Thyroid gland (tissue), 4 donors: ENCODE measurements at regions not wholly inside any gene's neighbourhood (a gene's known extent, or its start where the extent isn't known, plus 50 kb on each side); places are given as distances from the start of the nearest gene placed in this dataset.

Source experiments
- POLR2A ChIP-seq, 2 donors: fragments of 450-650 bp; IDR thresholded peaks; one replicate each; pipeline ENCODE4 v1.6.1; 2017; ENCODE audit warnings: antibody characterized with exemption in 2 of 2, mild to moderate bottlenecking in 2 of 2, moderate library complexity in 1 of 2
- TF ChIP-seq, protein P1 (sequence below), 6 experiments: fragments of 200-600 bp in 3 of 6; fragments of 450-650 bp in 3 of 6; sonication (generic) in 3 of 6; IDR thresholded peaks; one replicate each; pipeline ENCODE4 v1.5.1; 2016 to 2019; ENCODE audit warnings: antibody characterized with exemption in 6 of 6, mild to moderate bottlenecking in 2 of 6, inconsistent platforms in 1 of 6, moderate library complexity in 1 of 6

DNA sequence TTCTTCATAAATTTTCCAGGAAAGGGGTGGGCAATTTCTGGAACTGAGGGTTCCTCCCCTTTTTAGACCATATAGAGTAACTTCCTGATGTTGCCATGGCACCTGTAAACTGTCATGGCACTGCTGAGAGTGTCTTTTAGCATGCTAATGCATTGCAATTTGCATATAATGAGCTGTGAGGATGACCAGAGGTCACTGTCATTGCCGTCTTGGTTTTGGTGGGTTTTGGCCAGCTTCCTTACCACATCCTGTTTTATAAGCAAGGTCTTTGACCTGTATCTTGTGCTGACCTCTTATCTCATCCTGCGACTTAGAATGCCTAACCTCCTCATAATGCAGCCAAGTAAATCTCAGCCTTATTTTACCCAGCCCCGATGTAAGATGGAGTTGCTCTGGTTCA is 577.8 kb downstream of the NLGN4X start:
- TF ChIP-seq, protein P1, sequence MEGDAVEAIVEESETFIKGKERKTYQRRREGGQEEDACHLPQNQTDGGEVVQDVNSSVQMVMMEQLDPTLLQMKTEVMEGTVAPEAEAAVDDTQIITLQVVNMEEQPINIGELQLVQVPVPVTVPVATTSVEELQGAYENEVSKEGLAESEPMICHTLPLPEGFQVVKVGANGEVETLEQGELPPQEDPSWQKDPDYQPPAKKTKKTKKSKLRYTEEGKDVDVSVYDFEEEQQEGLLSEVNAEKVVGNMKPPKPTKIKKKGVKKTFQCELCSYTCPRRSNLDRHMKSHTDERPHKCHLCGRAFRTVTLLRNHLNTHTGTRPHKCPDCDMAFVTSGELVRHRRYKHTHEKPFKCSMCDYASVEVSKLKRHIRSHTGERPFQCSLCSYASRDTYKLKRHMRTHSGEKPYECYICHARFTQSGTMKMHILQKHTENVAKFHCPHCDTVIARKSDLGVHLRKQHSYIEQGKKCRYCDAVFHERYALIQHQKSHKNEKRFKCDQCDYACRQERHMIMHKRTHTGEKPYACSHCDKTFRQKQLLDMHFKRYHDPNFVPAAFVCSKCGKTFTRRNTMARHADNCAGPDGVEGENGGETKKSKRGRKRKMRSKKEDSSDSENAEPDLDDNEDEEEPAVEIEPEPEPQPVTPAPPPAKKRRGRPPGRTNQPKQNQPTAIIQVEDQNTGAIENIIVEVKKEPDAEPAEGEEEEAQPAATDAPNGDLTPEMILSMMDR (IDR thresholded peaks at IDR 0.05) = no peak
- no peak for TF ChIP-seq POLR2A (IDR thresholded peaks at IDR 0.05)
